ENCODE measurements at regions not wholly inside any gene's neighbourhood (a gene's known extent, or its start where the extent isn't known, plus 50 kb on each side); places are given as distances from the start of the nearest gene placed in this dataset.
"Not testable (repeated sequence)": the region's sequence is repeated elsewhere in the genome, so short reads cannot be mapped to it uniquely, and the experiment has no call there.

DNA sequence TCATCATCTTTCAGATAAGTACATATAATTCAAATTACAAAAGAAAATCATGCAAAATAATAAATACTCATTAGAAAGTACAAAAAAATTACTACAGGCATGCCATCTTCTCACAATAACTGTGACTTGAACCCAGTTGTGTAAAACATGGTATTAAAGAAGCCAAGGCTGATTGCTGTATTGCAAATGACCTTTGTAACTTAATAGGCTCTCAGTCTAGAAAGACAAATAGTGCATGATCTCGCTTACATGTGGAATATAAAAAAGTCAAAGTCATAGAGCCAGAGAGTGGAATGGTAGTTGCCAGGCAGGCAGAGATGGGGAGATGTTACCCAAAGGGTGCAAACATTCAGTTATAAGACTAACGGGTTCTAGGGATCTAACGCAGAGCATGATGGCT, 626.1 kb downstream of the COL12A1 start:
- no peak for DNase-seq

DNA sequence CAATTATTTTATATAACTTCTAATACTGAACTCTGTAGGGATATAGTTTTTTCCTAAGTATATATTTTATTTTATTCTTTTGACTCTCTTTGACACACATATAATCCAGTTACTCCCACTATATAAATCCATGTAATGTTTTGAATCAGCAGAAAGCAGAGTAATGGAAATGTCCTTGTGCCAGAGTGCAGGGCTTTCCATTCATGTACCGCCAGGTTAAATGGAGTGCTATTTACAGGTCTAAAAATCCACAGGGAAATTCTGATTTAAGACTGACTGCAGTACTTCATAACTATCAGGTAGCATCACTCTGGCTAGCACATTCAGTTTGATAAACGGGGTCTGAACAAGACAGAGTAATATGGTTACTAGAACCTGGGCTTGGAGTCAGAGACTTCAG, 626.8 kb downstream of the COL12A1 start:
- peak; percentile 39 for DNase-seq

DNA sequence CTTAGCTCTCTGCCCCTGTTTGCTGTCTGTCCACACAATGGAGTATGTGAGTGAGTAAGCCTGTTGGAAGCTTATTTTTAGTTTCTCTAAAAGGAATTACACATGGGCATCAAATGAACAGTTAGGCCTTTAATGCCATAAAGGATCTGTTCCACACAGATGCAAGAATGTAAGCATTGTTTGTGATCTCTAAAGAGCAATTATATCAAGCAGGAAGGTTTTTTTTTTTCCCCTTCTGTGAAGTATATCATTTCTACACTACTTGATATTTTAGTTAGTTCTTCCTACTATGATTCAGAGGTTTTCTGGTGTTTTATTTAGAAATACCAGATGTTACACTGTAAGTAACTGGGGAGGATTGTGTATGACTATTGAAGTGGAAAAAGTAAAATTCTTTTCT, 627.5 kb downstream of the COL12A1 start:
- DNase-seq, result no peak

DNA sequence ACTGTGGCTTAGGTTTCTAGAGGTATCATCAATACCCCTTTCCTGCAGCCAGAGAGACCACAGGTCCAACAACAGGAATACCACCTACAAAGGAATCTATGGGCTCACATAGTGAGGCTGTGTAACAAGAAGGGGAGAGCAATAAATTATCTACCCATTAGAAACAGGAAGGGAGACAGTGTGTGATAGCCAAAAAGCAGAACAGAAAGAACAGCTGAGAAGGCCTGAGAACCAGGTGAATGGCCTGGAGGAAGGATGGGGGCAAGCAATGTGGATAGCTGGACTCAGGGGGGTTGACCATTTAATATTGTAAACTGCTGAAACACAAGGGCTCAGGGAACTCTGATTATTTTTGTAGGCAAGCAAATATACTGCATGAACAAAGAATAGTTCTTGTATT, 628.2 kb downstream of the COL12A1 start:
- no peak for DNase-seq

DNA sequence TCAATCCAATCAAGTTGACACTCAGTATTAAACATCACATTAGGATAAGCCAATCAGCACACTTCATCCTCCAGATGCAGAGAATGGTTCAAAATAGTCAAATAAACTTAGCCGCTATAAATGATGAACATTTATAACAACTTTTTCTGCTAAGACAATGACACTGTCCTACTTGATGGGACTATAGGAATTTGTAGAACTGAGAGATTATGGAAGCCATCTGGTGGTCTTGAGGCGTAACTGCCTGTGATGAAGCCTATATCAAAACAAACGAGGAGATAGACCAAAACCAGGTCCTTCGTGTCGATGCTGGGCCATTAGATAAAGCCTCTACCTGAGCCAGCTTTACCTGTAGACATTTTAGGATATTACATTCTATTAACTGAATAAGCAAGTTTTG, 631.1 kb downstream of the COL12A1 start:
- DNase-seq, result no peak

DNA sequence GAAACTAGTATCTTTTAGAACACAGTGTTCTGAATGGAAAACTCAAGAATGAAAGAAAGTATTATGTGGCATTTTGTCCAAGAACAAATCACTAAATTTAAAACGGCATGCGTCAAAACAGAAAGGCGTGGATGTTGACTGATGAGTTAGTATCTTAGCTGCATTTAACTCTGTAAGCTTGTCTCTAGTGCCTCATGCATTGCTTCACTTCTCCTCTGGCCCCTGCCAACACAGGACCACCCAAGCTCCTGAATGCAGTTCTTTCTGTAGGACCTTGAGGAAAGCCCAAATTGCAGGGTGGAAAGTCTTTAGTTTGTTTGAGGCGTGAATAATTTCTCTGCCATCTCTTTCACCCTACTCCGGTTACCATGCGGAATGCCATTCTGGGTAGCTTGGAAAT, 632.2 kb downstream of the COL12A1 start:
- no peak for DNase-seq

DNA sequence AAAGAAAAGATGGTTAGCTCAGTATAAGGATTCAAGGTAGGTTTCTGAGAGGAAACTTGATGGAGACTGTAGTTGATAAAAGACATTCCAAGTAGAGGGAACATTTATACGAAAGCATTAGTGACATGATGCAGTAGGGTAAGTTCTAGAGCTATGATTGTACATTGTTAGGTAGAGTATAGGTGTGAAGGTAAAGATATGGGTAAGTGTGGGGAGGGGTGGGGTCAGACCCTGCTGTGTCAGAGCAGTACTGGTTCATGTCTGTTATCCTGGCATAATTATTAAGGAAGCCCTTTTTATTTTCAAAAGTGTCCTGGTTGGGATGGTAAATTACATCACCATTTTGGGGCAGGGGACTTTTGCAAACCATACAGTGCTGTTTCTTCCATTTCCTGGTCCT, 635.8 kb downstream of the COL12A1 start:
- no peak for DNase-seq

DNA sequence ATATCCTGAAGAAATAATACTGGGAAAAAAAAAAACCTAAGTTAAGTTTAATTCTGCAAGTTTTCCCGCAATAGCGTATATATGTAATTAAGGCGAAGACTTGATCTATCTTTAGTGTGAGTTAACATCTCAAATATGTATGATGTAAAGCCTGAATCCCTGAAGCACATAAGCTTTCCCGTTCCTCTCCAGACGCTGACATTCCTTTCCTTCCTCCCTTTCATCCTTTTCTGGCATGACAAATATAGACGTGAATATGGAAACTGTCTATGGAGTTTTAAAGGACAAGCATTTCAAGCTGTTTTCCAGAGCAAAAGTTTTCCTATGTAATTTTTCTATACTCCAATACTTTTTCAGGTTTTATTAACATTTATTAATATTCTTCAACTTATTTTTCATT, 637.0 kb downstream of the COL12A1 start:
- peak; percentile 88 for DNase-seq

DNA sequence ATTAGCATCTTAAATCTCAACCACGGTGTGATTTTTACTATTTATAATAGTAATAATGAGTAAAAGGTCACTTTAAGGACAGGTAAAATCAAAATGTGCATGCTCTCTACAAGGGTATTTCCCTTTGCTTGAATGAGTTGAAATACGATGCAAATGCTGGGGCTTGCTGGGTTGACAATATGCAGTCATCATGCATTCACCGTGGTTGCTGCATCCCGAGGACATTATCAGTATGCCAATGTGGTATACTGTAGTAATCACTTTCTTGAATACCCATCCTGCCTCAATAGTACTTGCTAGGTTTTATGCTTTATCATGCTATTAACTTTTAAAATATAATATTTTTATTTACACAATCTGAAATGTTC, 637.9 kb downstream of the COL12A1 start:
- not testable (repeated sequence) for DNase-seq

DNA sequence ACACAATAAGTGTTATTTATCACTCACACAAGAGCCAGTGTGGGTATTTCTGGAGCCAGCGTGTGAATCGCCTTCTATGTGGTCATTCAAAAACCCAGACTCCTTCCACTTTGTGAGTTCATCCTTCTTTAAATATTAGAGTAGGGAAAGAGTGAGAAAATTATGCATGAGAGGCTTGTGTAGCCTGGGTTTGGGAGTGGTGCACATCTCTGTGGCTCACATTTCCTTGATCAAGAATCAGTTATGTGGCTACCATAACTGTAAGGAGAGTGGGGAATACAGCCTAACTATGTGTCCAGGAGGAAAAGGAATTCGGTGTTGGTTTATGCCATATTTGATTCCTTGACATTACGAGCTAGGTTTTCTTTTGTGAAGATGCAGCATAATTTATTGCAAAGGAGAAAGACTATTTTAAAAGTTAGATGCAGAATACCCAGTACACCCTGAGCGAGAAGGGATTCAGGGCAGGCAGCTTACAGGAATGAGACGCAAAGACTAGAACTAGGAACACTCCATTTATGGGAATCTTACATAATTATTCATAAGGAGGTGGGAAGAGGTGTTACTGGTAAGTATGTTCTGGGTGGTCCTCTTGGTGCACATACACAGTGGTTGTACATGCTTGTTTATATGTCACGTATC, 638.5 kb downstream of the COL12A1 start:
- DNase-seq, result no peak

DNA sequence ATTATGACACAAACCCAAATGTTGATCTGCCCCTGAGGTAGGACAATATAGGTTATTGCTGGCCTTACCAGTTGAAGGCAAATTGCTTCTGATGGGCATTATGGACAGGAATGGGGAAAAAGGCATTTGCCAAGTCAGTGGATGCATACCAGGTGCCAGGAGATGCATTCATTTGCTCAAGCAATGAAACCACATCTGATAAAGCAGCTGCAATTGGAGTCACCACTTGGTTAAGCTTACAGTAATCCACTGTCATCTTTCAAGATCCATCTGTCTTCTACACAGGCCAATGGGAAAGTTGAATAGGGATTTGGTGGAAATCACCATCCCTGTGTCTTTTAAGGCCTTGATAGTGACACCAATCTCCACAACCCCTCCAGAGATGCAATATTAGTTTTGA, 648.6 kb downstream of the COL12A1 start:
- no peak for DNase-seq

DNA sequence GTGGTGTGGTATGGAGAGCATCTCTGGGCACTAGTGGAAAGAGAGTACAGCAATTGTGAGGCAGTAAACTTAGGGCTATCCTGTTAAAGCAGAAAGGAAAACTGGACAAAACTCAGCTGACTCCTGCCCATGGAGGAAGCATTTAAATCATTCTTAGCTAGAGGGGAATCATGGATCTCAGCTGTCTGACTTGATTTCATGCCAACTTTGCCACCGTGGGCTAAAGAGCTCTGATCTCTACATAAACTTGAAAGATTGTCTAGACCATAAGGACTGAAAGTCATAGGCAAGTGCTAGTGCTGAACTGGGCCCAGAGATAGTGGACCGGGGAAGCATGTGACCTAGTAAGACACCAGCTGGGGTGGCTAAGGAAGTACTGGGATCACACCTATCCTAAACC, 651.8 kb downstream of the COL12A1 start:
- DNase-seq, result no peak

DNA sequence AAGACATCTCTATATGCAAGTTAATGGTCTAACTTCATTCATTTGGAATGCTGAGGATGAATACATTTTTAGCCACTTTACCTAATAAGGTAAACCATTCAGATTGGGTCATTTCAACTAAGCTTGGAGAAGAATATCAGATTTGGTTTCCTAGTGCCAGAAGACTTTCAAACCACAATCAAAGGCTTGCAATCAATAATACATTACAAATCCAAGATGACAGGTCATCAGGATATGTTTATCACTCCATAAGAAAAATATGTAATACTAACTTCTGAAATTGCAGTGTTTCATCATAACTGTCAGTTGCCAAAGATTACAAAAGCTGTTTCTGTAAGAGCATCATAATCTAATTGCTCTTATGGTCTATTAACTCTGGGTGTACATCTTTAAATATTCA, 654.0 kb downstream of the COL12A1 start:
- no peak for DNase-seq

DNA sequence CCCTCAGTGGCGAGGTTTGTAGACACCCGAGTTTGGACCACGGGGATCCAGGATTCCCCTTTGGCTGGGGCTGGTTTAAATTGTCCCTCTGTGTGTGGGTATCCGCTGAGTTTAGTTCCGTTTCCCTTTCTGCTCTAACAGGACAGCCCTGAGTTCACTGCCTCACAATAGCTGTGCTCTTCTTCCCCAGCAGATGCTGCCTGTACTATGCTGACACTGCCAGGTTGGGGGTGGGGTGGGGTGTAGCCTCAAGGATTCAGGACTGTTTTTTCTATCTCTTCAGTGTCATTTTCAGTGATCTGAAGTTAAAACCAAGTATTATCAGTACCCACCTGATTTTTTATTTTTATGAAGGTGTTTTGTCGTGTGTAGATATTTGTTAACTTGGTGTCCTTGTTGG, 655.0 kb downstream of the COL12A1 start:
- DNase-seq, result no peak

DNA sequence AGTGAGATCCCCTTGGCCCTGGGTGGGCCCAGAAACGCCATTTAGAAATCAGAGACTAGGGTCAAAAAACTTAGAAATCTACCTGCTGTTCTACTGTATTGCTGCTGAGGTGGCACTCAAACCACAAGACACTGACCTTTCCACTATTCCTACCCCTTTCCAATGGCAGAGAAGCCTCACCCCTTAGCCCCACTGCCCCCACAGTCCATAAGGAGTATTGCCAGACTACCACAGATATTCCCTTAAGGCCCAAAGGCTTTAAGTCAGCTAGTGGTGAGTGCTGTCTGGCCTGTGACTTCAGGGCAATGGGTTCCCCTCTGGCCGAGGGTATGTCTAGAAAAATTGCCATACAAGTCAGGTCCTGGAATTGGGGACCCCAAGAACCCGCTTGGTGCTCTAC, 656.1 kb downstream of the COL12A1 start:
- DNase-seq, result no peak

DNA sequence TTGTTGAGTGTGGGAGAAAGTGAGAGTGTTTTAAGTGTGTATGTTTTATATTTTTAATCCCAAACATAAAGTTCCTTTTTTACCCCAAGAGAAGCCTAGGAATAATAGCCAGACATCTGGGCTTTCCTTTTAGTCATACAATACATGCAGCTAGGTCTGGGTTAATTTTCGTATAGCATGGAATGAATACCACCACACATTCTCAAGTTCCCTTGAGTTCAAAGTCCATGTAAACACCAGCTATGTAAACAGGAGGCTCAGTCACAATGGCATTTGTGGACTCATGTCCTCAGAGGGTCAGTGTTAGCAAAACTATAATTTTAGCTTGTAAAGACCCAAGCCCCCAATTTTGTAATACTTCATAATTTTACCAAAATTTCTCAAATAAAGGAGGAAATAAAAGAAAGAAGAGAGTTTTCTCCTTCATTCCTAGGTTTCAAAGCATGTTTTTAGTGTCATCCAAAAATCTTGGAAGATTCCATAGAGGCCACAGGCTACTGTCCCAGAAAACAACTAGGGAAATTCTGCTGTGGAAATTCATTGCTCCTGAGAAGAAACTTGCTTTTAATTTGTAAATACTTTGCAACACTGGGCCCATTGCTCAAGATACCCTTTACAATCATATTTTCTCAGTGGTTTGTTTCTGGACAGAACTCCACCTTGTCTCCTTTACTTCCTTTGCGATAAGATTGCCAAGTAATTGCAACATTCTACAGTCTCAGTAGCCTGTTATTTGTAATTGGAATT, 671.2 kb downstream of the COL12A1 start:
- DNase-seq, result no peak

DNA sequence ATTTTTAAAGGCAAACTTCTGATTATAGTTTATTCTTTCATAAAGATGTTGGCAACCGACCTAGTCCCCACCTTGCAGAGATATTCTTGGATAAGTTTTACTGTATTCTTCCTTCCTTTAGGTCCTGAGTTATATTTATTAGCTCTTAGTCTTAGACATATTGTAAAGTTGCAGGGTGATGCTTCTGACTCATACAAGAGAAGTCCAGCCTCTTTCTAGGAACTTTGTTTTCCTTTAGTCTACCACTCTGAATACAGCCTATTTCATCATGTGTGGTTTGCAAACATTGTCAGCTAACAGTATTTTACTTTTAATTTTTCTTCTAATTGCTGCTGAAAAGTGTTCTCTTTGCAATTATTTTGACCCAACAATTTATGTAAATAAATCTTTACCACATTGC, 686.7 kb downstream of the COL12A1 start:
- DNase-seq, result no peak

DNA sequence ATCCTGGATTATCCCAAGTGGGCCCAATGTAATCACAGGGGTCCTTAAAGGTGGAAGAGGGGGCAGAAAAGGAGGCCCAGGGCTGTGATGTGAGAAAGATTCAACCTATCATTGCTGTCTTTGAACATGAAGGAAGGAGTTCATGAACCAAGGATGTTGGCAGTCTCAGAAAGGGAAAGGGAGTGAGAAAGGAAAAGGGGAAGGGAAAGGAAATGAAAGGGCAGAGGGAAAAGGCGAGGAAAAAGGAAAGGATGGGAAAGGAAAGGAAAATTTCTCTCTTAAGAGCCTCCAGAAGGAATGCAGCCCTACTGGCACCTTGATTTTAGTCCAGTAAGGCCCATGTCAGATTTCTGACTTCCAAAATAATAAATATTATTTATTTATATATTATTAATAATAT, 687.8 kb downstream of the COL12A1 start:
- no peak for DNase-seq

DNA sequence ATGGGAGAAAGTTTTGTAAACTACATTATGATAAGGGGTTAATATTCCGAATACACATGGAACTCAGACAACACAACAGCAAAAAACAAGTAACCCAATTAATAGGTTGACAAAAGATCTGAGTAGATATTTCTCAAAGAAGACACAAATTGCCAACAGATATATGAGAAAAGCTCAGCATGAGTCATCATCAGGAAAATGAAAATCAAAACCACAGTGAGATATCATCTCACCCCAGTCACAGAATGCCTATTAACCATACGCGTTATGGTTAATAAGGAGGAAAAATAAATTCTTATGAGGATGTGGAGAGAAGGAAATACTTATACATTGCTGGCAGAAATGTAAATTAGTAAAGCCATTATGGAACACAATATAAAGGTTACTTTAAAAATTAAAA, 695.0 kb downstream of the COL12A1 start:
- DNase-seq, result no peak

DNA sequence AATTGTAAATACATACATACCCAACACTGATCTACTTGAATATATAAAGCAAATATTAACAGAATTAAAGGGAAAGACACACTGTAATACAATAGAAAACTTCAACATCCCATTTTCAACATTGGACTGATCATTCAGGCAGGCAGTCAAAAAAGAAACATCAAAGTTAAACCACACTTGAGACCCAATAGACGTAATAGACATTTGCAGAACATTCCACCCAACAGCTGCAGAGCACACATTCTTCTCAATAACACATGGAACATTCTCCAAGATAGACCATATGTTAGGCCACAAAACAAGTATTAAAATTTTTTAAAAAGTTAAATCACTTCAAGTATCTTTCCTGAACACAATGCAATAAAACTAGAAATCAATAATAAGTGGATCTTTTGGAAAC, 698.2 kb downstream of the COL12A1 start:
- DNase-seq, result no peak

DNA sequence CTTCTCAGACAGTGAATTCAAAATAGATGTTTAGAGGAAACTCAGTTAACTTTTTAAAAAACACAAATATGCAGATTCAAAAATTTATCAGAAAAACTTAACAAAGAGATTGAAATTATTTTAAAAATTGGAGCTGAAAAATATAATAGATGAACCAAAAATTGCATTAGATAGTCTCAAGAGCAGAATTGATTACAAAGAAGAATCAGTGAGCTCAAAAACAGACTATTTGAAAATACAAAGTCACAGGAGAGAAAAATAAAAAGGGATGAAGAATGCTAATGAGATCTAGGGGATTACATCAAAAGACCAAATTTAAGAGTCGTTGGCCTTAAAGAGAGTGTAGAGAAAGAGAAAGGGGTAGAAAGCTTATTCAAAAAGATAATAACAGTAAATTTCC, 700.5 kb downstream of the COL12A1 start:
- DNase-seq, result no peak

DNA sequence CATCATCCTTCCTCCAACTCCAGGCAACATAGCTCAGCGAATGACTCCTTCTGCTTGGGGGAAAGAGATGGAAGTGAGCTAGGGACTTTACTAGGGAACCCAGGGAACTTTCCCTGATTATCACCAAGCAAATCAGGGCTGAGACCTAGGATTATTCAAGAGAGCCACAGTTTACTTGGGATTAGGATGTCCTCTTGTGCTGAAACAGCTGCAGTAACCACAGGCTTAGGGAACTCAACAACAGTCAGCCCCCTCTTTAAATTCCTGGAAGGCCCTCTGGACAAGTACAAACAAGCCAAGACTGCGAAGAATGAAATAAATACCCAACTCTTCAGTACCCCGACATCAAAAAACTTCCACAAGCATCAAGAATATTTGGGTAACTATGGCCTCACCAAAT, 700.9 kb downstream of the COL12A1 start:
- no peak for DNase-seq

DNA sequence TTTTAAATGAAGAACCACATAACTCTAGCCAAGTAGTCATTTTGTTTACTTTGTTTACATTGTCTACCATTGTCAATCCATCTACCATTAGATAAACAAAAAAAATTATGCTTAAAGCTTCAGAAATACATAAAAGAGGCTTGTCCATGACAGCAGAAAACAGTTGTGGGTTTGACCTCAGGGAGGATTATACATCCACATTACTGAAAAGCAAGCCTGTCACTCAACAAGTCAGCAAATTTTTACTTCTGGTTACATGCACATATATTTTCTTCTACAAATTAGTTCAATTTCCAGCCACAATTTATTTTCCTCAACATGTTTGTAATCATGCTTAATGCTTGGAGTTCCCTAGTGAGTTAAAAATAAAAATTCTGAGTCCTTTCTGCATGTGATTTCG, 713.3 kb downstream of the COL12A1 start:
- DNase-seq, result no peak

DNA sequence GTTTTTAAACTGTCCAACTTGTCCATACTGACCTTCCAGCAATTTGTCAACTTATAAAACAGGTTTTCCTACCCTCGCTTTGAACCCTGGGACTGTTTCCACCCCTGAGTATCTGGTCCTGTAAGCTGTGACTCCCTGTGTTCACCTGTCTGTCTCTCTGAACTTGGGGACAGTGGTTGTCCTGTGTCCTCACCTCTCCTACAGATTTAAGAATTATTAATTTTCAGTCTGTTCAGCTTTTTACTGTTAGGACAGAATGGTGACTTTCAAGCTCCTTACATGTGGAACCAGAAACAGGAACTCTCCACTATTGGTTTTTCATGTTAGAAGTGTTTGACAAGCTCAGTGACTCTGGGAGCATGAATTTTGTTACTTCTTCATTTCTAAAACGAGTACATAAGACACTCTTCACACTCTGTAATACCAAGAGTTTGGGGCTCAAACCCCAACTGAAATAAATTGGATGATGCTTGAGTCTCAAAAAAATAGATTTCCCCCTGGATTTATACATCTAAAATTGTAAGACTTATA, 713.9 kb downstream of the COL12A1 start:
- no peak for DNase-seq

Measured in muscle of arm (tissue), 1 donor.